NT2/D1 (cell line): ENCODE measurements at regions not wholly inside any gene's neighbourhood (a gene's known extent, or its start where the extent isn't known, plus 50 kb on each side); places are given as distances from the start of the nearest gene placed in this dataset.

Source experiments
- SUZ12 ChIP-seq: IDR thresholded peaks from 2 replicates; pipeline ENCODE4 v1.6.1; 2011; ENCODE audit not compliant: insufficient read length, insufficient read depth; ENCODE audit errors: extremely low read depth
- YY1 ChIP-seq: IDR thresholded peaks from 2 replicates; pipeline ENCODE4 v1.6.1; 2011; ENCODE audit not compliant: insufficient read length, insufficient read depth

- TF ChIP-seq SUZ12 (no peak), YY1 (no peak)
These were observed 281.4 kb downstream of the GPM6A start for GRCh38 chr4:175530655-175531054.
